ENCODE measurements at regions not wholly inside any gene's neighbourhood (a gene's known extent, or its start where the extent isn't known, plus 50 kb on each side); places are given as distances from the start of the nearest gene placed in this dataset.

DNA sequence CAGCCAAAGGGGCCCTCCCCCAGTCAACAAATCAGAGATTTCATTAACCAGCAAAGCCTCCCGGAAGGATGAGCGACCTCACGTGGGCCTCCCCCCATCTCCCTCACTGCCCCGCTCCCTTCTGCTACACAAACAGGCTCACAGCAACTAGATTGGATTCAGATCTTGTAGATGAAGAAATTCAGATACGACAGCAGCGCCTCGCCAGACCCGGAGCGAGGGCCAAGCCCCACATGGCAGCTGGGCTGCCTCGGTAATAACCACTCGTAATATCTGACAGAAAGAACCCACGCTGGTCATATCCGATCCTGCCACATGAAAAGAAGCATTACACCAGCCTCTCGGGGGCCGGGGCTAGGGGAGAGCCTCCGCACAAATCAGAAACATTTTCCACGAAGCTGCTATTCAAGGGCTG, 581.3 kb downstream of the BCOR start:
- TF ChIP-seq EZH2 (IDR thresholded peaks at IDR 0.05; ENCODE audit: low read length), result no peak
- TF ChIP-seq, protein P1, sequence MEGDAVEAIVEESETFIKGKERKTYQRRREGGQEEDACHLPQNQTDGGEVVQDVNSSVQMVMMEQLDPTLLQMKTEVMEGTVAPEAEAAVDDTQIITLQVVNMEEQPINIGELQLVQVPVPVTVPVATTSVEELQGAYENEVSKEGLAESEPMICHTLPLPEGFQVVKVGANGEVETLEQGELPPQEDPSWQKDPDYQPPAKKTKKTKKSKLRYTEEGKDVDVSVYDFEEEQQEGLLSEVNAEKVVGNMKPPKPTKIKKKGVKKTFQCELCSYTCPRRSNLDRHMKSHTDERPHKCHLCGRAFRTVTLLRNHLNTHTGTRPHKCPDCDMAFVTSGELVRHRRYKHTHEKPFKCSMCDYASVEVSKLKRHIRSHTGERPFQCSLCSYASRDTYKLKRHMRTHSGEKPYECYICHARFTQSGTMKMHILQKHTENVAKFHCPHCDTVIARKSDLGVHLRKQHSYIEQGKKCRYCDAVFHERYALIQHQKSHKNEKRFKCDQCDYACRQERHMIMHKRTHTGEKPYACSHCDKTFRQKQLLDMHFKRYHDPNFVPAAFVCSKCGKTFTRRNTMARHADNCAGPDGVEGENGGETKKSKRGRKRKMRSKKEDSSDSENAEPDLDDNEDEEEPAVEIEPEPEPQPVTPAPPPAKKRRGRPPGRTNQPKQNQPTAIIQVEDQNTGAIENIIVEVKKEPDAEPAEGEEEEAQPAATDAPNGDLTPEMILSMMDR (optimal IDR thresholded peaks at IDR 0.05 in 1 of 3, IDR thresholded peaks at IDR 0.05 in 1 of 3, conservative IDR thresholded peaks at IDR 0.05 in 1 of 3; ENCODE audit: extremely low read depth in 1 of 3, insufficient read depth in 2 of 3, low read length in 3 of 3), result no peak

Data from keratinocyte (primary cell).